IMR-90 (cell line): ENCODE measurements at regions not wholly inside any gene's neighbourhood (a gene's known extent, or its start where the extent isn't known, plus 50 kb on each side); places are given as distances from the start of the nearest gene placed in this dataset.

Experiments used
- ATAC-seq: fragments of 200-7000 bp; cut with Tn5 transposase; 2 replicates; pipeline ENCODE4 v1.9.1; 2020; ENCODE audit warnings: low read depth, mild to moderate bottlenecking, moderate library complexity
- BruUV-seq: library from RNA; stranded (reverse); fragments of 400-500 nt; replicated peaks from 2 replicates; lab custom pipeline; 2021; lab: Mats Ljungman, UMichigan
- CTCF ChIA-PET: fragments of 300-600 bp; formaldehyde crosslinking; extraction: SDS; loops from one replicate; lab custom pipeline; 2021; ENCODE audit warnings: antibody characterized with exemption; lab: Yijun Ruan, JAX
- POLR2A ChIA-PET: fragments of 300-600 bp; sonication (Branson Sonifier 250); formaldehyde crosslinking; loops from one replicate; lab custom pipeline; 2022; ENCODE audit warnings: antibody characterized with exemption; ENCODE audit not compliant: unreplicated experiment; lab: Charles Lee
- DNase-seq: peaks from one replicate; pipeline ENCODE4 v3.0.0; 2013
- H2AFZ ChIP-seq: replicated peaks from 2 replicates; pipeline ENCODE3; 2013; ENCODE audit warnings: low read length, mild to moderate bottlenecking; ENCODE audit not compliant: poor library complexity
- H2AK5ac ChIP-seq: 2 replicates; pipeline ENCODE4 v1.6.1; 2013; ENCODE audit warnings: low read depth, low read length, inconsistent platforms
- H2AK9ac ChIP-seq: replicated peaks from 2 replicates; pipeline ENCODE3; 2013; ENCODE audit warnings: mild to moderate bottlenecking, low read depth, low read length, moderate library complexity; ENCODE audit not compliant: poor library complexity
- H2BK120ac ChIP-seq: 2 replicates; pipeline ENCODE4 v1.6.1; 2013; ENCODE audit warnings: low read depth, low read length, inconsistent platforms
- H2BK15ac ChIP-seq: 3 replicates; pipeline ENCODE4 v1.6.1; 2013; ENCODE audit warnings: low read depth, low read length, inconsistent platforms
- H2BK20ac ChIP-seq: 2 replicates; pipeline ENCODE4 v1.6.1; 2013; ENCODE audit warnings: low read depth, mild to moderate bottlenecking, inconsistent platforms, low read length, moderate library complexity
- H2BK5ac ChIP-seq: 2 replicates; pipeline ENCODE4 v1.6.1; 2013; ENCODE audit warnings: mild to moderate bottlenecking, low read depth, low read length, inconsistent platforms; ENCODE audit not compliant: poor library complexity, severe bottlenecking
- H3K14ac ChIP-seq: replicated peaks from 2 replicates; pipeline ENCODE4 v1.6.1; 2013; ENCODE audit warnings: low read depth, low read length, inconsistent platforms
- H3K18ac ChIP-seq: 2 replicates; pipeline ENCODE4 v1.6.1; 2013; ENCODE audit warnings: low read depth, low read length, control low read depth
- H3K23ac ChIP-seq: 2 replicates; pipeline ENCODE4 v1.6.1; 2013; ENCODE audit warnings: low read depth, low read length, inconsistent platforms
- H3K27ac ChIP-seq: 2 replicates; pipeline ENCODE4 v1.5.1; 2013; ENCODE audit warnings: mild to moderate bottlenecking, control low read depth, low read length; ENCODE audit not compliant: insufficient read depth
- H3K27me3 ChIP-seq: 2 replicates; pipeline ENCODE4 v1.6.1; 2013; ENCODE audit warnings: low read length; ENCODE audit not compliant: control insufficient read depth, insufficient read depth
- H3K36me3 ChIP-seq: 2 replicates; pipeline ENCODE4 v1.6.1; 2013; ENCODE audit warnings: low read length, mixed read lengths; ENCODE audit not compliant: control insufficient read depth, insufficient read depth
- H3K4ac ChIP-seq: 2 replicates; pipeline ENCODE4 v1.6.1; 2013; ENCODE audit warnings: low read depth, low read length, inconsistent platforms
- H3K4me1 ChIP-seq: 2 replicates; pipeline ENCODE4 v1.6.1; 2013; ENCODE audit warnings: low read length, mixed read lengths; ENCODE audit not compliant: control insufficient read depth, insufficient read depth
- H3K4me2 ChIP-seq: 2 replicates; pipeline ENCODE4 v1.6.1; 2013; ENCODE audit warnings: low read depth, mild to moderate bottlenecking, control low read depth, low read length, moderate library complexity
- H3K4me3 ChIP-seq: 2 replicates; pipeline ENCODE4 v1.5.1; 2013; ENCODE audit warnings: low read depth, mild to moderate bottlenecking, control low read depth, low read length, moderate library complexity; ENCODE audit not compliant: insufficient read depth
- H3K56ac ChIP-seq: 2 replicates; pipeline ENCODE4 v1.6.1; 2013; ENCODE audit warnings: low read length, inconsistent platforms; ENCODE audit not compliant: insufficient read depth; ENCODE audit errors: extremely low read depth
- H3K79me1 ChIP-seq, 2 experiments: 2 replicates each; pipeline ENCODE4 v1.6.1; 2013; ENCODE audit warnings: low read length in 2 of 2, inconsistent platforms in 1 of 2, low read depth in 1 of 2
- H3K9ac ChIP-seq: 2 replicates; pipeline ENCODE4 v1.6.1; 2013; ENCODE audit warnings: low read depth, low read length, control low read depth
- H3K9me1 ChIP-seq: 2 replicates; pipeline ENCODE4 v1.6.1; 2013; ENCODE audit warnings: low read length, inconsistent platforms; ENCODE audit not compliant: insufficient read depth
- H3K9me3 ChIP-seq: 2 replicates; pipeline ENCODE4 v1.6.1; 2013; ENCODE audit warnings: low read length; ENCODE audit not compliant: control insufficient read depth, insufficient read depth
- H4K20me1 ChIP-seq: 2 replicates; pipeline ENCODE4 v1.6.1; 2013; ENCODE audit warnings: low read length, inconsistent platforms; ENCODE audit not compliant: insufficient read depth
- H4K5ac ChIP-seq: 2 replicates; pipeline ENCODE4 v1.6.1; 2013; ENCODE audit warnings: mild to moderate bottlenecking, low read depth, low read length, control low read depth
- H4K8ac ChIP-seq, 2 experiments: 2 replicates each; pipeline ENCODE4 v1.6.1; 2013; ENCODE audit warnings: low read depth in 2 of 2, low read length in 2 of 2, control low read depth in 1 of 2, inconsistent platforms in 1 of 2
- H4K91ac ChIP-seq: 2 replicates; pipeline ENCODE4 v1.6.1; 2013; ENCODE audit warnings: low read depth, low read length, inconsistent platforms; ENCODE audit not compliant: insufficient read depth
- BHLHE40 ChIP-seq: fragments of 150-350 bp; IDR thresholded peaks from 2 replicates; pipeline ENCODE4 v1.6.1; 2016; ENCODE audit warnings: mild to moderate bottlenecking, low read depth, low read length
- CEBPB ChIP-seq: IDR thresholded peaks from 2 replicates; pipeline ENCODE4 v1.6.1; 2012; ENCODE audit warnings: low read depth, low read length, improper control_type of control experiment
- CHD1 ChIP-seq: IDR thresholded peaks from 2 replicates; pipeline ENCODE4 v1.6.1; 2012; ENCODE audit warnings: low read depth, low read length, improper control_type of control experiment
- CTCF ChIP-seq: conservative IDR thresholded peaks from 2 replicates; pipeline ENCODE4 v1.5.1; 2012; ENCODE audit warnings: mild to moderate bottlenecking, low read depth, low read length, improper control_type of control experiment
- ELK1 ChIP-seq: fragments of 150-350 bp; IDR thresholded peaks from 2 replicates; pipeline ENCODE4 v1.6.1; 2016; ENCODE audit warnings: low read depth, mild to moderate bottlenecking, low read length, moderate library complexity, borderline replicate concordance
- FOS ChIP-seq: fragments of 150-350 bp; IDR thresholded peaks from 2 replicates; pipeline ENCODE4 v1.6.1; 2016; ENCODE audit warnings: low read depth, low read length
- MAFK ChIP-seq: IDR thresholded peaks from 2 replicates; pipeline ENCODE4 v1.6.1; 2012; ENCODE audit warnings: low read depth, low read length, improper control_type of control experiment
- MAZ ChIP-seq: IDR thresholded peaks from 2 replicates; pipeline ENCODE4 v1.6.1; 2012; ENCODE audit warnings: low read depth, mild to moderate bottlenecking, low read length, improper control_type of control experiment, moderate library complexity, borderline replicate concordance
- MXI1 ChIP-seq: IDR thresholded peaks from 2 replicates; pipeline ENCODE4 v1.6.1; 2012; ENCODE audit warnings: low read depth, mild to moderate bottlenecking, low read length, moderate library complexity, borderline replicate concordance
- NFE2L2 ChIP-seq: fragments of 150-350 bp; IDR thresholded peaks from 2 replicates; pipeline ENCODE4 v1.6.1; 2016; ENCODE audit warnings: low read depth, mild to moderate bottlenecking, low read length
- POLR2A ChIP-seq: IDR thresholded peaks from 2 replicates; pipeline ENCODE4 v1.6.1; 2012; ENCODE audit warnings: mild to moderate bottlenecking, low read depth, low read length
- RAD21 ChIP-seq: IDR thresholded peaks from 2 replicates; pipeline ENCODE4 v1.6.1; 2012; ENCODE audit warnings: low read length, improper control_type of control experiment
- RFX5 ChIP-seq: IDR thresholded peaks from 2 replicates; pipeline ENCODE4 v1.8.0; 2012; ENCODE audit warnings: low read depth, mild to moderate bottlenecking, low read length, moderate library complexity
- SMC3 ChIP-seq: fragments of 150-350 bp; IDR thresholded peaks from 2 replicates; pipeline ENCODE4 v1.6.1; 2016; ENCODE audit warnings: low read depth, mild to moderate bottlenecking, antibody characterized with exemption, low read length, moderate library complexity
- USF2 ChIP-seq: fragments of 150-350 bp; IDR thresholded peaks from 2 replicates; pipeline ENCODE4 v1.6.1; 2017; ENCODE audit warnings: mild to moderate bottlenecking, antibody characterized with exemption, low read length, low read depth
- dilution Hi-C: fragments of 300-500 bp; cut with HindIII; formaldehyde crosslinking; loops from one replicate; pipeline ENCODE4 v1.14.3; 2018; ENCODE audit warnings: low sequenced_read_pairs; ENCODE audit not compliant: unreplicated experiment
- in situ Hi-C: fragments of 300-500 bp; cut with MboI; formaldehyde crosslinking; loops from 3 replicates; pipeline ENCODE4 v1.14.3; 2019; ENCODE audit warnings: low sequenced_read_pairs, inconsistent platforms, mixed read lengths
- intact Hi-C: fragments of 100-400 bp; cut with micrococcal nuclease; formaldehyde crosslinking; loops from 2 replicates; pipeline ENCODE4 v1.10.0; 2022

GRCh38 chr10:55653531-55653930 lies 707.5 kb downstream of the ZWINT start:
- Histone ChIP-seq H4K91ac (no peak overlapping the region), H3K23ac (no peak overlapping the region), H3K4me1 (no peaks in the 10 kb centered on the region), H3K4me2 (no peak overlapping the region), H2BK20ac (no peak overlapping the region), H4K5ac (no peak overlapping the region), H3K27me3 (no peaks in the 10 kb centered on the region), H3K56ac (no peak overlapping the region), H3K14ac (no peak overlapping the region), H3K4ac (no peak overlapping the region), H4K20me1 (no peaks in the 10 kb centered on the region), H3K27ac (no peak overlapping the region), H3K4me3 (no peak overlapping the region), H2AFZ (no peak overlapping the region), H3K18ac (no peak overlapping the region), H4K8ac (no peak overlapping the region), H3K9ac (no peak overlapping the region), H2AK5ac (no peak overlapping the region), H3K36me3 (no peaks in the 10 kb centered on the region), H3K9me1 (no peaks in the 10 kb centered on the region), H2BK5ac (no peak overlapping the region), H3K9me3 (no peaks in the 10 kb centered on the region), H2BK120ac (no peak overlapping the region), H2AK9ac (no peak overlapping the region), H3K79me1 (no peaks in the 10 kb centered on the region), H2BK15ac (no peak overlapping the region)
- ChIA-PET POLR2A (no interaction called here), CTCF (no interaction called here)
- BruUV-seq: no TSS peak
- DNase-seq (no peak), ATAC-seq (no peak)
- in situ Hi-C loops (no loop called here), intact Hi-C loops (no loop called here), dilution Hi-C loops (no loop called here)
- TF ChIP-seq MXI1 (no peak), SMC3 (no peak), CHD1 (no peak), MAFK (no peak), CTCF (no peak), CEBPB (no peak), RAD21 (no peak), RFX5 (no peak), USF2 (no peak), POLR2A (no peak), FOS (no peak), ELK1 (no peak), NFE2L2 (no peak), BHLHE40 (no peak), MAZ (no peak)
